Chondrocyte (in vitro differentiated cells): ENCODE measurements at regions not wholly inside any gene's neighbourhood (a gene's known extent, or its start where the extent isn't known, plus 50 kb on each side); places are given as distances from the start of the nearest gene placed in this dataset.

Source experiments
- DNase-seq: peaks from one replicate; pipeline ENCODE4 v3.0.0; 2021; ENCODE audit warnings: mixed read lengths, low spot score
- H3K27ac Mint-ChIP-seq: one replicate; pipeline ENCODE4 v1.8.0; 2021; ENCODE audit warnings: mild to moderate bottlenecking, moderate library complexity, mixed read lengths; ENCODE audit not compliant: unreplicated experiment
- H3K27me3 Mint-ChIP-seq: 2 replicates; pipeline ENCODE4 v1.8.0; 2021; ENCODE audit warnings: low read depth, mixed read lengths
- H3K36me3 Mint-ChIP-seq: 2 replicates; pipeline ENCODE4 v1.8.0; 2021; ENCODE audit warnings: low read depth, mixed read lengths
- H3K4me1 Mint-ChIP-seq: 2 replicates; pipeline ENCODE4 v1.8.0; 2021; ENCODE audit warnings: low read depth, mild to moderate bottlenecking, mixed read lengths
- H3K4me3 Mint-ChIP-seq: one replicate; pipeline ENCODE4 v1.8.0; 2021; ENCODE audit warnings: mild to moderate bottlenecking, moderate library complexity, mixed read lengths; ENCODE audit not compliant: unreplicated experiment
- H3K9me3 Mint-ChIP-seq: 2 replicates; pipeline ENCODE4 v1.8.0; 2021; ENCODE audit warnings: low read depth, mixed read lengths
- CTCF ChIP-seq: fragments of 200-600 bp; sonication (generic); IDR thresholded peaks from 2 replicates; pipeline ENCODE4 v1.5.0; 2021; ENCODE audit warnings: antibody characterized with exemption, mild to moderate bottlenecking, moderate library complexity

DNA sequence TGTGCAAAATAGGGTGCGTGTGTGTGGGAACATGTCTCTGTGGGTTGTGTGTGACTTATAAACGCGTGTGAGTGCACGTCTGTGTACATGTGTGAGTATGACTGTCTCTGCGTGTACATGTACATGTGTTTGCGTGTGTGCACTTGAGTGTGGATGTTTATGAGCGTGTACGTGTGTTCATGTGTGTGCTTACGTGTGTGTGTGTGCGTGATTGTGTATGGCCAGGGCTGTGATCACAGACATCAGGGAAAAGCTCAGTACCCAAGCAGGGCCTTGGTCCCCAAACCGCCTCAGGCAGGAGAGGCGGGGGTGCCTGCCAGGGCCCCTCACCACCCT lies 326.3 kb upstream of the DIO3 start:
- Mint-ChIP-seq H3K4me1 (no peaks in the 10 kb centered on the region), H3K27me3 (peaks cover 4% of the 10 kb centered on the region), H3K36me3 (no peaks in the 10 kb centered on the region), H3K27ac (no peak overlapping the region), H3K4me3 (no peak overlapping the region), H3K9me3 (no peaks in the 10 kb centered on the region)
- no peak for TF ChIP-seq CTCF
- no peak for DNase-seq

GRCh38 chr14:101235335-101236103 lies 325.8 kb upstream of the DIO3 start:
- Mint-ChIP-seq H3K36me3 (no peaks in the 10 kb centered on the region), H3K27ac (no peak overlapping the region), H3K4me3 (no peak overlapping the region), H3K27me3 (peaks cover 7% of the 10 kb centered on the region), H3K4me1 (no peaks in the 10 kb centered on the region), H3K9me3 (no peaks in the 10 kb centered on the region)
- TF ChIP-seq CTCF: peak; percentile 91
- DNase-seq: no peak

DNA sequence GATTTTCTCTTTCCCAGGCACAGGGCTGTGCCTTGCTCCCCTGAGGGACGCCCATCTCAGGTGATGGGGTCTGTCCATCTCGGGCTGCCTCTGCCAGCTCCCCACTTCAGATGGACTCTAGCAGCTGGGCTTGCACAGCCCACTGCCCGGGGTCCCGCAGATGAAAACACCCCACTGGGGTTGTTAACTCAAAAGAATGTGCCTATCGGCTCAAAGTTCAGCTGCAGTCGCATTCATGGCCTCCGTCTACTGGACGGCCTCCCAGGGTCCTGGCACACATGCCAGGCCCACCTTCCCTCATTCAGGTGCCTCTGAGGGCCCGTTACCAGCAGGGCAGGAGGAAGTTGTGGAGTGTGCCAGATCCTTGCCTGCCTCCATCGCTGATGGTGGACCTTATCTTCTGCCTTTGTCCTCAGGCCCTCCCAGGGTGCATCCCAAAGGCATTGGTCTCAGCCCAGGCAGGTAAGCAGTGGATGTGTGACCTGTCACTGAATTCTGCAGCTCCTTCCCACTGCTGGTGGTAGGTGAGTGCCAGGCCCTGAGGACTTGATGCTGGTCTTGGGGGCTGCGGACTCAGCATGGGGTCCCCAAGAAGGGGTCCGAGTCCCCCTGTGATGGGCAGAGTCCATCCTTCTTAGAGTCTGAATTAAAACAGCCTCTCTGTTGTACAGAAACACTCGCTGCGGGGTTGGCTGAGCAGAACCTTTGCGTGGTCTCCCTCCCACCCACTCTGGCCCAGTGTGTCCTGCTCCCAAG lies 324.6 kb upstream of the DIO3 start:
- Mint-ChIP-seq H3K9me3 (no peaks in the 10 kb centered on the region), H3K4me3 (no peak overlapping the region), H3K4me1 (no peaks in the 10 kb centered on the region), H3K27me3 (peaks cover 7% of the 10 kb centered on the region), H3K27ac (no peak overlapping the region), H3K36me3 (no peaks in the 10 kb centered on the region)
- no peak for DNase-seq
- no peak for TF ChIP-seq CTCF

DNA sequence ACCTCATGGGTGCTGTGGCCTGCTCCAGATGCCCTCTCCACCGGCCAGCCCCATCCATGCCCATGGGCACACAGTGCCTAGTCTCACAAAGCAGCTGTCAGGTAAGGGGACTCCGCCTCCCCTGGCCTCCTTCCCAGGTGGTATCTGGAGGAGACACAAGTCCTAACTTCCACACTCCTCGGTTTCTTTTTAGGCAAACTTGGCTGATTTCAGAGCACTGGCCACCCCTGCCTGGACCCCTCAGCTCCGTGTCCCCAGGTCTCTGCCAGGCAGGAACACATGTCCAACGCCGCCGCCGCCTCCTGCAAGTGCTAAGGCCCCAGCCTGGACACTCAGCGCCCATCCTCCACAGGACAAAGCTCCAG lies 324.1 kb upstream of the DIO3 start:
- Mint-ChIP-seq H3K9me3 (no peaks in the 10 kb centered on the region), H3K27ac (no peak overlapping the region), H3K36me3 (no peaks in the 10 kb centered on the region), H3K4me3 (no peak overlapping the region), H3K27me3 (peaks cover 7% of the 10 kb centered on the region), H3K4me1 (no peaks in the 10 kb centered on the region)
- no peak for TF ChIP-seq CTCF
- DNase-seq: no peak

DNA sequence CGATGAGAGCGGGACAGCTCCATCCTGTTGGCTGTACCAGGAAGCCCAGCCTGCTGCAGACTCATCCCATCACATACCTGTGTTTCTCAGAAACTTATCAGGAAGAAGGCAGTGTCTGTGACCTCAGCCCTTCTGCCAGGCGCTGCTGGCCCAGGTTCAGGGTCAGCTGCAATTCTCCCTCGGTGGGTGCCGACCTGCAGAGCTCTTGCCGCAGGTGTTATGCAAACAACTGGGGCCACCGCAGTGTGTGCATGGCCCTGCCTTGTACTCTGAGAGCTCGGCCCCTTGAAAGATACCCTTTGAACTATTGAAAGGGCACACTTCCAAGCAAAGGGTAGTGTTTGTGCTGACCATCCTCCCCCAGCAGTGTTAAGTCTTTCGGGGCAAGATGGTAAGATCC lies 322.2 kb upstream of the DIO3 start:
- Mint-ChIP-seq H3K4me3 (no peak overlapping the region), H3K27me3 (peaks cover 20% of the 10 kb centered on the region), H3K27ac (no peak overlapping the region), H3K36me3 (no peaks in the 10 kb centered on the region), H3K9me3 (no peaks in the 10 kb centered on the region), H3K4me1 (no peaks in the 10 kb centered on the region)
- no peak for DNase-seq
- TF ChIP-seq CTCF: no peak
